NCI-H2107 treated with DMSO at 0.1 percent for 48 hours (cell line): ENCODE measurements at regions not wholly inside any gene's neighbourhood (a gene's known extent, or its start where the extent isn't known, plus 50 kb on each side); places are given as distances from the start of the nearest gene placed in this dataset.

Experiments used
- DNase-seq: peaks from one replicate; lab custom pipeline; 2025; ENCODE audit not compliant: unreplicated experiment; lab: John Stamatoyannopoulos, UW

- DNase-seq, result no peak
Observed at GRCh38 chr3:14307656-14308302, 94.6 kb upstream of the SLC6A6 start.

GRCh38 chr3:14311729-14312128 lies 90.7 kb upstream of the SLC6A6 start:
- no peak for DNase-seq

- no peak for DNase-seq
Observed at GRCh38 chr3:14312375-14312774, 90.0 kb upstream of the SLC6A6 start.

GRCh38 chr3:14317057-14317553 lies 85.3 kb upstream of the SLC6A6 start:
- peak; percentile 13 for DNase-seq

GRCh38 chr3:14318646-14319045 lies 83.8 kb upstream of the SLC6A6 start:
- DNase-seq, result no peak

- DNase-seq, result no peak
Observed at GRCh38 chr3:14319654-14320182, 82.7 kb upstream of the SLC6A6 start.

GRCh38 chr3:14320219-14320618 lies 82.2 kb upstream of the SLC6A6 start:
- DNase-seq, result no peak

GRCh38 chr3:14322001-14322400 lies 80.4 kb upstream of the SLC6A6 start:
- no peak for DNase-seq

- DNase-seq, result no peak
Observed at GRCh38 chr3:14322667-14323295, 79.6 kb upstream of the SLC6A6 start.

GRCh38 chr3:14323401-14324223 lies 78.8 kb upstream of the SLC6A6 start:
- no peak for DNase-seq

GRCh38 chr3:14324224-14324944 lies 78.0 kb upstream of the SLC6A6 start:
- no peak for DNase-seq

- no peak for DNase-seq
Observed at GRCh38 chr3:14328422-14328821, 74.0 kb upstream of the SLC6A6 start.

GRCh38 chr3:14329116-14329830 lies 73.1 kb upstream of the SLC6A6 start:
- peak; percentile 96 for DNase-seq

GRCh38 chr3:14329842-14330241 lies 72.6 kb upstream of the SLC6A6 start:
- DNase-seq, result no peak

- DNase-seq, result no peak
Observed at GRCh38 chr3:14330508-14330907, 71.9 kb upstream of the SLC6A6 start.

- no peak for DNase-seq
Observed at GRCh38 chr3:14331251-14331650, 71.2 kb upstream of the SLC6A6 start.

GRCh38 chr3:14332392-14332791 lies 70.0 kb upstream of the SLC6A6 start:
- no peak for DNase-seq

- no peak for DNase-seq
Observed at GRCh38 chr3:14333215-14333614, 69.2 kb upstream of the SLC6A6 start.

GRCh38 chr3:14333621-14334020 lies 68.8 kb upstream of the SLC6A6 start:
- no peak for DNase-seq

- no peak for DNase-seq
Observed at GRCh38 chr3:14334136-14334535, 68.3 kb upstream of the SLC6A6 start.
